C4-2B (cell line): ENCODE measurements at regions not wholly inside any gene's neighbourhood (a gene's known extent, or its start where the extent isn't known, plus 50 kb on each side); places are given as distances from the start of the nearest gene placed in this dataset.

Source experiments
- H3K27ac ChIP-seq: fragments of 450-650 bp; 2 replicates; pipeline ENCODE4 v1.5.1; 2017
- ZFX ChIP-seq: fragments of 450-650 bp; IDR thresholded peaks from 2 replicates; pipeline ENCODE4 v1.6.1; 2017
- TF ChIP-seq, protein P1 (sequence below): fragments of 450-650 bp; conservative IDR thresholded peaks from 2 replicates; pipeline ENCODE4 v1.5.1; 2017; ENCODE audit warnings: mild to moderate bottlenecking

DNA sequence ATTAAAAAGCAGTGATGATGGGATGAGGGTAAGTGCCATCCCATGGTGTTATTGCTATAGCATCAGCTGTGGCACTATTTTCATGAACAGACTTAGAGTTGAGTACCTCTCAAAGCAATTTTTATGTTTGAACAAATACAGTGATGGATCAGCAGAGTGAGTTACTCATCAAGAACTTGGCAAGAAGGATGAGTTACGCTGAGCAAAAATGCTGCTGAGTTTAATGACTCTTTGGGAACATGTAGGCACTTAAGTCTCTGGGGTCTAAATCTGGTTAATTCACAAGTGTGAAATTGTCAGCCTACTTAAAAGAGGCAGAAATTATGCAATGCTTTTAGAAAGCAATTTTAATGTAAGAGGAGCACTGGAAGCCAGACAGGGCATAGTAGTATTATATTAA lies 78.5 kb upstream of the AHI1 start:
- TF ChIP-seq ZFX, result no peak
- TF ChIP-seq, protein P1, sequence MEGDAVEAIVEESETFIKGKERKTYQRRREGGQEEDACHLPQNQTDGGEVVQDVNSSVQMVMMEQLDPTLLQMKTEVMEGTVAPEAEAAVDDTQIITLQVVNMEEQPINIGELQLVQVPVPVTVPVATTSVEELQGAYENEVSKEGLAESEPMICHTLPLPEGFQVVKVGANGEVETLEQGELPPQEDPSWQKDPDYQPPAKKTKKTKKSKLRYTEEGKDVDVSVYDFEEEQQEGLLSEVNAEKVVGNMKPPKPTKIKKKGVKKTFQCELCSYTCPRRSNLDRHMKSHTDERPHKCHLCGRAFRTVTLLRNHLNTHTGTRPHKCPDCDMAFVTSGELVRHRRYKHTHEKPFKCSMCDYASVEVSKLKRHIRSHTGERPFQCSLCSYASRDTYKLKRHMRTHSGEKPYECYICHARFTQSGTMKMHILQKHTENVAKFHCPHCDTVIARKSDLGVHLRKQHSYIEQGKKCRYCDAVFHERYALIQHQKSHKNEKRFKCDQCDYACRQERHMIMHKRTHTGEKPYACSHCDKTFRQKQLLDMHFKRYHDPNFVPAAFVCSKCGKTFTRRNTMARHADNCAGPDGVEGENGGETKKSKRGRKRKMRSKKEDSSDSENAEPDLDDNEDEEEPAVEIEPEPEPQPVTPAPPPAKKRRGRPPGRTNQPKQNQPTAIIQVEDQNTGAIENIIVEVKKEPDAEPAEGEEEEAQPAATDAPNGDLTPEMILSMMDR, result no peak
- H3K27ac ChIP-seq, result no peak overlapping the region

DNA sequence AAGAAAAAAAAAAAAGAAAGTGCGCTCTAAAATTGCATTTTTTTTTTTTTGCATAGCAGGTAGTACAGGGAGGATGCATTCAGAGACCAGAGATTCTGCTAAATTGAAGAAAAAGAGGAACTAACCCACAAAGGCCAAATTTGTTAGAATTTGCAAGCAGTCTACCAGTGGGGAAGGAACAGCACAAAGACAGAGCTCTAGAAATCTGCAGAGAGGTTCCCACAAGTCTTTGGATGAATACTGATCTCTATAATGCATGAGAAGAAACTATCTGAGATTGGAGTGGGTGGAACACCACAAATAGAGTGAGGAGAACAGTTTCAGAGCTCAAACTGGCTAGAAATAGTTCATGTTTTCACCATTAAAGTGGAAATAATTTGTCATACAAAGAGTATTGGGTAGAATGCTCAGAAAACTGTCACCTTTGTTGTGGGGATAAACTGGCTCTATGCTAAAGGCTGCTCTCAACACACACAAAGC lies 79.6 kb upstream of the AHI1 start:
- TF ChIP-seq, protein P1, result no peak
- no peak for TF ChIP-seq ZFX
- no peak overlapping the region for H3K27ac ChIP-seq

DNA sequence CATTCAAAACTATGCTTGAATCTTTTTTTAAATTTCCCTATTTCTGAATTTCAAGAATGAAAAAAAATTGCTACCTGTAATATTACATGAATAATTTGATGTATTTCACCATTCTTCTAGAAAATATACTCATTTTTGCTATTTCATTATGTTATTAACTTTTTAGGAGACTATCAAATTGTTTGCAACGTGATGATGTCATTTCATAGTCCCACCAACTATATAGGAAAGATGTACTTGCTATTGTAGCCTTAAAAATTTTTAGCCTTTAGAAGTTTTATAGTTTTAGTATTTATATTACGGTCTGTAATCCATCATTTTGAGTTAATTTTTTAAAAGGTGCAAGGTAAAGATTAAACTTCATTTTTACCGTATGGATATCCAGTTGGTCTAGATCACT lies 81.4 kb upstream of the AHI1 start:
- no peak overlapping the region for H3K27ac ChIP-seq
- no peak for TF ChIP-seq ZFX
- TF ChIP-seq, protein P1, result no peak

DNA sequence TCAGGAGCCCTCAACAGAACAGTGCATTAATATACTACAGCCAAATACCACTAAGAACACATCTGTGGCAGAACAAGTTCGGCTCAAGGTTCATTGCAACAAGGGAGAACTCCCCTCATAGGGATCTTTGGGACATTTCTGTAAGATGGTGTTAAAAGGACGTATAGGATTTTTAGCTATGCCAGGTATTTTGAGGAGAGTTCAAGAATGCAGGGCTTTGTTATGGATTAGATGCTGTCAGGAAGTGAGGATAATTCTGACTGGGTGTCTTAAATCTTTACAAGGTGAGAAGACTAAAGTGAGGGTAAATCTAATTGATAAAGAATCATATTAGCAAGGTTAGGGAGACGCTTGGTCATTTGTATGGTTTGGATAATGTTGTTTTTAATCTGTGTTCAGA lies 83.7 kb upstream of the AHI1 start:
- TF ChIP-seq, protein P1, result no peak
- TF ChIP-seq ZFX, result no peak
- H3K27ac ChIP-seq, result no peak overlapping the region

DNA sequence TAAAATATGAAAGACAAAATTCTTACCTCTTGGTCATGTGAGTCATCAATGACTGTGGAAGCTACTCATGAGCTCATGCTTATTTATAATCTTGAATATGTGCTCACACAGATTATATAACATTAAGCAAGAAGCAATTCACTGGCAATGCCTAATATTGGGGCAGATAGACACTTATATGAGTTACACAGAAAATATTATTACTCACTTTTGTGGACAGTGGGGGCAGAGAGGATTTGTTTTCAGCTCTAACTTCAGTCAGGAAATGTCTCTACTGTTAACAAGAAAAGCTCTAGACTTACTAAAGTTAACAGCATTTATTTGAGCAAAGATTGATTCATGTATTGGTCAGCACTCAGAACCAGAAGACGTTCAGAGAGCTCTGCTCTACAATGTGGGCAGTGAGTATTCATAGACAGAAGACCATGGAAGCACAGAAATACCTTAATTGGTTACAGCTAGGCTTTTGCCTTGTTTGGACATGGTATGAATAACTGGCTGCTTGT lies 85.8 kb upstream of the AHI1 start:
- H3K27ac ChIP-seq, result no peak overlapping the region
- TF ChIP-seq ZFX, result no peak
- TF ChIP-seq, protein P1, result no peak

DNA sequence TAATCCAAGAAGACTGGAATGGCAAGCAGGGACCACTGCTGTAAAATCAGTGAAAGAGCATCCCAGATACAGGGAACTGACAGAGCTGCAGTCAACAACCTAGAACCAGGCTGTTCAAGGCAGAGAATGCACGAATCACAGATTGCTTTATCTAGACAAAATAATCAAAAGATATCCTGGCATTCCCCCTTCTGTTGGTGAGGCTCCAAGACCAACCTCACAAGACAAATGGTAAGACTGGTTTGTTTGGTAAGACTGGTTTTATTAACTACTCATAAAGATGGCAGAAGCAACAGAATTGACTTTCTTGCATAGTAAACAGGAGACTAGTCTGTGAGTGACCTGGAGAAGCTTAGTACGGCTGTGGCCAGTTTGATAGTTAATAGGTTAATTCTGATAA lies 88.8 kb upstream of the AHI1 start:
- TF ChIP-seq, protein P1, result no peak
- TF ChIP-seq ZFX, result no peak
- H3K27ac ChIP-seq, result peak overlapping the region; percentile 48; the same call in 1 of the 2 replicates

DNA sequence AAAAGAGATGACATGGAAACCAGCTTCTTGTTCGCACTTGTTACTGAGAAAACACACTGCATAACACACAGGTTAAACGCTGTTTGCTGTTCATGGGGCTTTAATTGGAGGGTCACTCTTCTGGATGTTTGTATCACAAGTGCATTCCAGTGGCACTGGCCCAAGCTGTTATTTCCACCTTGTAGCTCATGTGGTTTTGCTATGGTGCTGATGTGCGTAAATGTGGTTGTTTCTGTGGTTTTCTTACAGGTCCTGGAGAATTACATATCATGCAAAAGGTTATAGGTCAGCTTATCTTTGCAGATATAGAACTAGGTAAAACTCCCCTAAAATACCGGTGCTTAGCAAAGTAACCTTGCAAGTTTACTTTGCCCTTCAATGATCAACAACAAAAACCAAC lies 89.3 kb upstream of the AHI1 start:
- no peak for TF ChIP-seq ZFX
- TF ChIP-seq, protein P1, result no peak
- peak overlapping the region; percentile 48; the same call in 1 of the 2 replicates for H3K27ac ChIP-seq
